GM11168 (cell line): ENCODE measurements at regions not wholly inside any gene's neighbourhood (a gene's known extent, or its start where the extent isn't known, plus 50 kb on each side); places are given as distances from the start of the nearest gene placed in this dataset.

ENCODE experiments used
- in situ Hi-C: fragments of 300-500 bp; cut with MboI; formaldehyde crosslinking; loops from one replicate; pipeline ENCODE4 v1.12.0; 2022; ENCODE audit warnings: low sequenced_read_pairs; ENCODE audit not compliant: unreplicated experiment

- in situ Hi-C loops: no loop called here
These were observed 740.0 kb upstream of the TMEM132C start for GRCh38 chr12:127526925-127527324.

GRCh38 chr12:127528551-127528950 lies 738.4 kb upstream of the TMEM132C start:
- in situ Hi-C loops: no loop called here

GRCh38 chr12:127531542-127531941 lies 735.4 kb upstream of the TMEM132C start:
- in situ Hi-C loops: no loop called here

GRCh38 chr12:127533353-127533752 lies 733.6 kb upstream of the TMEM132C start:
- in situ Hi-C loops: no loop called here

GRCh38 chr12:127536833-127537428 lies 730.0 kb upstream of the TMEM132C start:
- in situ Hi-C loops: no loop called here

GRCh38 chr12:127538316-127538715 lies 728.7 kb upstream of the TMEM132C start:
- in situ Hi-C loops: no loop called here

- in situ Hi-C loops: no loop called here
These were observed 727.6 kb upstream of the TMEM132C start for GRCh38 chr12:127539226-127539858.

- in situ Hi-C loops: no loop called here
These were observed 724.6 kb upstream of the TMEM132C start for GRCh38 chr12:127542391-127542790.

- in situ Hi-C loops: no loop called here
These were observed 724.0 kb upstream of the TMEM132C start for GRCh38 chr12:127542931-127543330.

DNA sequence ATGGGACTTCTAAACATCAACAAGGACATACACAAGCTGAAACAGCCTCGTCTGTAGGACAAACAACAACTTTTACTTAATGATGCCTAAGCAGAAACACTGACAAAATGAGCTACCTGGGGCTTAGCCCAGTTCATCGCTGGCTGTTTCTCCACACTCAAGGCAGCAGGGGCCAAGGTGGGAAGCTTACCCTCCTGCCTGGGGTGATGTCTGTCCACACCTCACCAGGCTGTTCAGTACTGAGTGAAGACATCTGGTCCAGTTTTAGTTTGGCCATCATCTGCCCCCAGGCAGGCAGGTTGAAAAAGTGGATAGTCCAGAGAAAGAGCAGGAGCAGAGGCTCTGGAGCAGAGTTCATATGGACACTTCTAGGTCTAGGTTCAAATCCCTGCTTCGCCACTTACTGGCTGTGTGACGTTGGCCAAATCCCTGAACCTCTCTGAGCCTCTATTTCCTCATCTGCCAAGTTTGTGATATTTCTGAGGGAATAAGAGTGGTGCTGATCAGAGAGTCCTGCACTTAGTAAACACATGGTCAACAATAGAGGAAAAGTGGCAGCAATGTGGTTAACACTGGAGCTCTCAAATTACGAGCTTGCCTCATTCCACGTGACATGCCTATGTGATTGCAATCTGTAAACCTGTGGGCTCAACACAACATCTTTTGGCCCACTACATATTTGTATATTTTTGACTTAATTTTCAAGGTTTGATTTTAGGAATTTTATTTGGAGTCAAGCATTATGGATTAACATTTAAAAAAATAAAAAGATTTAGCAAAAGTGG lies 720.1 kb upstream of the TMEM132C start:
- in situ Hi-C loops: no loop called here

- in situ Hi-C loops: no loop called here
These were observed 718.8 kb upstream of the TMEM132C start for GRCh38 chr12:127548123-127548553.

GRCh38 chr12:127550271-127550670 lies 716.7 kb upstream of the TMEM132C start:
- in situ Hi-C loops: no loop called here

DNA sequence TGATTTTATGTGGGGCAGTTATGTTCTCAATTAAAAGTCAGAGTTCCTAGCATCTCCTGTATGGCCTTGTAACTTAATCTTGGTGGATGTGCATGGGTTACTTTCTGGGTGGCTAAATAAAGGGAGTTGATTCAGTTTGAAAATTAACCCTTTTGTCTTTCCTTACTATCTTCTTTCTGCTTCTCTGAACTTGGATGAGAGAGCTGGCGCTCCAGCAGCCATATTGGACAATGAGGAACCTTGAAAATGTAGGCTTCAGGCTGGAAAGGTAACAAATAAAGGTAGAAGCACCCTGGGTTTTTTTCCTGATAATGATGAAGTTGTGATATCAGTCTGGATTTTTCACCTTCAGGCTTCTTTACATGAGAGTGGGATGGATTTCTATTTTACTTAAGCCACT lies 714.1 kb upstream of the TMEM132C start:
- in situ Hi-C loops: no loop called here

GRCh38 chr12:127555071-127555470 lies 711.9 kb upstream of the TMEM132C start:
- in situ Hi-C loops: no loop called here

DNA sequence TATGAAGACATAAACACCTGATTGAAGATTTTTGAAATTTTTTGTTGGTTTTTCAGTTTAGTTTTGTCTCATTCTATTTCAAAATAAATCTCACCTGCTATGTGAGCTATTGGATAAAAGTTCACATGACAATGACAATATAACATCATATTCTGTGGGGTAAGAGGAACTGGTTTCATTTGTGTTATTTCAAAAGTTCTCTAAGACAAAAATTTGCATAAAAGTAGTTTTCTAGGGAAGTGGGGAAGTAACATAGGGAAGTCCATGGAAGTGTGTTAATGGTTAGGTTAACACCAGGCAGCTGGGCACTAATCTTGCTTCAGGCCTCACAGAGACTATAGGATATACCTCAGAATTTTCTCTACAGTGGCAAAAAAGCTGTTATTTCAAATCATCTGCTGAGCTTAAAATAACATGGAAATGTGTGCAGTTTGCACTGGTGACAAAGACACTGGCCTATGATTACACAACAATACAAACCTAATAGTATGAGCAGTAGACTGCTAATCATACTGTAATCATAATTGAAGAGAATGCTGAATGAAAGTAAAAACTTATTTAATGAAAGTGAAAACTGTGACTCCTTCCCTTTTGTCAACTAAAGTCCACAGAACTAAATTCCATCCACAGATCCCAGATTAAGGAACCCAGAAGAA lies 710.6 kb upstream of the TMEM132C start:
- in situ Hi-C loops: no loop called here

- in situ Hi-C loops: no loop called here
These were observed 708.6 kb upstream of the TMEM132C start for GRCh38 chr12:127558361-127558760.

- in situ Hi-C loops: no loop called here
These were observed 707.5 kb upstream of the TMEM132C start for GRCh38 chr12:127559349-127560040.

GRCh38 chr12:127560041-127560478 lies 706.9 kb upstream of the TMEM132C start:
- in situ Hi-C loops: no loop called here

GRCh38 chr12:127562816-127563215 lies 704.2 kb upstream of the TMEM132C start:
- in situ Hi-C loops: no loop called here

DNA sequence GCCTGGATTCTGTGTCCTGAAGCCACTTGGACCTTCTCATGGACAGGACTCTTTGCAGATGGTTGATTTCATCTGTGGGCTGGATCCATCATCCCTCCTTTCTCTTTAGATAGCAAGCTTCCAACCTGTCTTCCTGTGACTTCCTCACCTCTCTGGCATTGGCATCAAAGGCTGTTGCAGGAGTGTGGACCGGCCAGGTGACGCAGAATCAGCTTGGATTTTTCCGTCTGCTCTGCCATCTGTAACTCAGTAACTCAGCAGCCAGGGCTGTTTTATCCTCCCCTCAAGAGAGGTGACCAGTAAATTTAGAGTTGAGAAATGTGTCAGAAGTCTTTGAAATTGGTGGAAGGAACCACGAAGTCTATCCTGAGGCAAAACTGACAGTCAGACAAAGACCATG lies 701.7 kb upstream of the TMEM132C start:
- in situ Hi-C loops: no loop called here
